GM18508 (cell line): ENCODE measurements at regions not wholly inside any gene's neighbourhood (a gene's known extent, or its start where the extent isn't known, plus 50 kb on each side); places are given as distances from the start of the nearest gene placed in this dataset.
"Not testable (repeated sequence)": the region's sequence is repeated elsewhere in the genome, so short reads cannot be mapped to it uniquely, and the experiment has no call there.

Source experiments
- ATAC-seq: cut with Tn5 transposase; IDR thresholded peaks from one replicate; pipeline ENCODE4 v1.9.1; 2021; ENCODE audit warnings: moderate number of reproducible peaks; ENCODE audit not compliant: insufficient read depth, unreplicated experiment

DNA sequence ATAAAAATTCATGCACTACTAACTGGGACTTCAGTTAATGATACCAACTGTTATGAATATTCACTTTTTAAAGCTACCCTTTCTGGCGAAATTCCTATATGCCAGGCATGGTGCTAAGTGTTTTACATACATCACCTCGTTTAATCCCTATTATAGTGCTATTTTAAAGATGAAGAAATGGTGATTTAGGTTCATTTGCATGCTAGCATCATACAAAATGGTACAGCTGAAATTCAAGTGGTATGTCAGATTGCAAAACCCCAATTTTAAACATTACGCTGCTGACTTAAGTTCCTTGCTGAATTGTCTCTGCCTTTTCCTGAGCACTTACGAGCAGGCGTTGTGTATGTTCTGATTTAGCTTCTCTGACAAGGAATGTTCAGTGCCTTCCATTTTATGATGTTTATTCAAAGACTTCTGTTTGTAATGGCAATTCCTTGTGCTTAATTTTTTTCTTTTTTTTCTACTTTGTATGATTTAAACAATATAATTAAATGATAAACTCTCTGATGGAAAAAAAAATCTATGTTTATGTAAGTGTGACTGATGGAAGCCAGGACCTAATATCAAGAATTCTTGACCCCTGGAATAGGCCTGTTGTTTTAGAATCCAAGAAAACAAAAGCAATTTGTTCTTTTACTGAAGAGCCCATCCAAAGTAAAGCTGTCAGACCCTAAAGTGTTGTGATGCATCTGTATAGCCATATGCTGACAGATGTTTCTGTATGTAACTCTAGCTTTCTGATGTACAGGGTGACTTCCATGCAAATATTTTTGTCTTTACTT is 148.1 kb downstream of the PCDH7 start:
- ATAC-seq: no peak

DNA sequence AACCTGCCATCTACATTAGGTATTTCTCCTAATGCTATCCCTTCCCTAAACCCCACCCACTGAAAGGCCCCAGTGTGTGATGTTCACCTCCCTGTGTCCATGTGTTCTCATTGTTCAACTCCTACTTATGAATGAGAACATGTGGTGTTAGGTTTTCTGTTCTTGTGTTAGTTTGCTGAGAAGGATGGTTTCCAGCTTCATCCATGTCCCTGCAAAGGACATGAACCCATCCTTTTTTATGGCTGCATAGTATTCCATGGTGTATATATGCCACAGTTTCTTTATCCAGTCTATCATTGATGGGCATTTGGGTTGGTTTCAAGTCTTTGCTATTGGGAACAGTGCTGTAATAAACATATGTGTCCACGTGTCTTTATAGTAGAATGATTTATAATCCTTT is 149.2 kb downstream of the PCDH7 start:
- ATAC-seq: not testable (repeated sequence)

DNA sequence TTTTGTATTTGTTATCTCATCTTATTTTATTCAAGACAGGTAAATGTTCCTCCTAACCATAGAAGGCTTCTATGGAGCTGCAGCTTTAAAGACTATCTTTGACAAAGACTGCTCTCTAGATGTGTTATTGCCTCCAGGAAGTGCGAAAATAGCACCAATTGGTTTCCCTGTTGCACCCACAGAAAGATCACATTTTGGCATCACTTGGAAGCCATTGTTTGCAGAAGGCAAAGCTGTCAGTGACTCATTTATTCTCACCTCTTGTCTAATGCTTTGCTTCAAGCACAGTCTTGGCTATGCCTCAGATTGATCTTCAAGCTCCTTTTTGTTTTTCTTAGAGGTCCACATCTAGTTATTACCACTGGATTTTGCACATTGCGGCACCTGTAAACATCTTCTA is 150.3 kb downstream of the PCDH7 start:
- no peak for ATAC-seq

DNA sequence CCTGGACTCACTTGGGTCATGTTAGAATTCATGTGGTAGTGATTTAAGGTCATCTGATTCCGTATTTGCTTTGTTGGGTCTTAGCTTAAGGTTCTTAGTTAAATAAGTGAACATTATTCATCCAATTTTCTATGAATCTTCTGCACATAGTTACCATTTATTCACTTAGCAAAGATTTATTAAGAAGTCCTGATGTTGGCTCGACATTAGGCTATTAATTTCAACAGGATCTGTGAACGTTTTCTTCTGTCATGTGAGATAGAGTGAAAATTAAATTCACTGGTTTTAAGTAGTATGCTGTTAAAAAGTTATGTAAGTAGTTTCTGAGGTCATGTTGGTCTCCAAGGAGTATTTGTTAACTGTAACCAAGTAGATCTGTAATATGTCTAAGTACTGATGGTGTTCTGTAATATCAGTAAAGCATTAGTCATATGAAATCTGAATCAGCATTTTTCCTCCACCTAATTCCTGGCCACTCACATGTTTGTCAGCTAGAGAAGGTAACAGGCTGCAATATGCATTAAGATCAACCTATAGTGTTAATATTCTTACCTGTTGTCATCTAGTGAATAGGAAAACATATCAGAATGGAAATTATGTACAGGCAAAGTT is 155.6 kb downstream of the PCDH7 start:
- no peak for ATAC-seq

DNA sequence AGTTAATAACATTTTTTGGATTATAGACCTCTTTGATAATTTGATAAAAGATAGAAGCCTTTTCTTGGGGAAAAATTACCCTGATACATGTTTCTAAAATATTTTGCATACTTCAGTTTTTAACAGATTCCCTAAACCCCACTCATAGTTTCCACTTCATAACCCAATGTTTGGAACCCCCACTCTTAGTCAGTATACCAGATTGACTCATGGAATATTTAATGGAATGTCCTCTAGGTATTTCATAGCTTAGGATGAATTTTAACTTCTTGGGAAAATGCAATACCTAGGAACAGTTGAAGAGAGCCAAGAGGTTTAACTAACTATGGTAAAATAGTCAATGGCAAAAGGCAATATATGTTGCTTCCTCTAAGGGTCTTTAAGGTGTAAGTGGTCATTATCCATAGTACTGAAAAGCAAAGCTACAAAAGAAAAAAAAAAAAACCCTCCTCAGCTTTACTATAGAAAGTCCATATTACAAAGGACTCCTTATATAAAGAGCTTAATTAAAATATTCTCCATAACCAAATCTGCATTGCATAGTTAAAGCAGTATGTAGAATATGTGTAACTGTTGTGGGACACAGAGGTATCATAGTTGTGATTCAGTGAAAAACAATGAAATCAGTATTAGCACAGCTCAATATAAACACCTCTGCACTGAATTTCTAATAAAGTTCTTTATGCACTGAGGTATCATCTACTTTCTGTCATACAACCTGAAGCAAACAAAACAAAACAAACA is 159.9 kb downstream of the PCDH7 start:
- no peak for ATAC-seq

DNA sequence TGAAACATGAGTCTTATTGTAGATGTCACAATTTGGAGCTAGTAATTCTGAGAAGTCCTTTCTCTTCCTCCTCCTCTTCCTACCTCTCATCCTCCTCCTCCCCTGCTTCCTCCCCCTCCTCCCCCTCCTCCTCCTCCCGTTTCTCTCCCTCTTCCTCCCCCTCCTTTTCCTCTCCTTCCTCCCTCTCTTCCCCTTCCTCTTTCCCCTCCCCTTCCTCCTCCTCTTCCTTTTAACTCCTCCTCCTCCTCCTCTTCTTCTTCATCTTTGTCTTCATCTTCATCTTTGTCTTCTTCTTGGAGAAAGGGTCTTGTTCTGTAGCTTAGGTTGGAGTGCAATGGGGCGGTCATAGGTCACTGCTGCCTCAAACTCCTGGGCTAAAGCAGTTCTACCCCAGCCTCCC is 161.8 kb downstream of the PCDH7 start:
- ATAC-seq: no peak

DNA sequence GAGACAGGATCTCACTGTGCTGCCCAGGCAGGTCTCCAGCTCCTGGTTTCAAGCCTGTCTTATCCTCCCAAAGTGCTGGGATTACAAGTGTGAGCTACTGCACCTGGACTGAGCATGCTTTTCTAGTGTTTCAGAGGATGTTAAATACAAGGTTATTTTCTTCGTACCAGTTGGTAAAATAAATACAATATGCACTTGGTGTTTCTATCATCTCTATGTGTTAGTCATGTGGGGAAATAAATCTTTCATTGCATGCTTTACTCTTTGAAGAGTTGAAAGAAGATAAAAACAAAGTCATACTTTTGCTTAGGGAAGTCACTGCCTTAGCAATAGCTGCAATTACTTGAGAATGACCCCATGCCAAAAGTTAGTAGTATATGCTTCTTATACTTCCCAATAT is 162.3 kb downstream of the PCDH7 start:
- no peak for ATAC-seq

DNA sequence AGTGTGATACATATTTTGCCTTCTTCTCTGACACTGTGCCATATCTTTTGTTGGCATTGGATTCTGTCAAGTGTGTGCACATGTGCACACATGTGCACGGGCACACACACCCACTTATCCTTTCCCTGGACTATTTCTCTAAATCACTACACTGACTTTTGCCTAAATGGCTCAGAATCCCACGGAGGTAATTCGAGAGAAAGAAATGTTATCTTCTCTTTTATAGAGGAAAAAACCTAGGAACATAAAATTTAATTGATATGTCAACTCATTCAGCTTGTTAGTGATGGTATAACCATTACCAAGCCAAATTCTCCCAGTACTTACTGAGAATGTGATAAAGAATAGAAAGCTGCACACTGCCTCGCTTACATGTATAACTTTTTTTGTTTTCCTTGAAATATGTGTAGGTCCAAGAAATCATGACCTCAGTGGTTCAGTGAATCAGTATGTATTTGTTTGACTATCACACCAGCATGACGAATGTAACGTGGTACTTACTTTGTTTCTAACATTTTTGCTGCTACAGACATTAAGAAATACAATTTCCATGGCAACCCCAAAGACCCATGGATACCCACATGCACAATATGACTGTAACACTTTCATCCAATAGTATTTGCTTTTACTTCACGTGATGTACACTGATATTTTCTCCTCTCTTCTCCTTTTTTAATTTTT is 163.0 kb downstream of the PCDH7 start:
- ATAC-seq: no peak

DNA sequence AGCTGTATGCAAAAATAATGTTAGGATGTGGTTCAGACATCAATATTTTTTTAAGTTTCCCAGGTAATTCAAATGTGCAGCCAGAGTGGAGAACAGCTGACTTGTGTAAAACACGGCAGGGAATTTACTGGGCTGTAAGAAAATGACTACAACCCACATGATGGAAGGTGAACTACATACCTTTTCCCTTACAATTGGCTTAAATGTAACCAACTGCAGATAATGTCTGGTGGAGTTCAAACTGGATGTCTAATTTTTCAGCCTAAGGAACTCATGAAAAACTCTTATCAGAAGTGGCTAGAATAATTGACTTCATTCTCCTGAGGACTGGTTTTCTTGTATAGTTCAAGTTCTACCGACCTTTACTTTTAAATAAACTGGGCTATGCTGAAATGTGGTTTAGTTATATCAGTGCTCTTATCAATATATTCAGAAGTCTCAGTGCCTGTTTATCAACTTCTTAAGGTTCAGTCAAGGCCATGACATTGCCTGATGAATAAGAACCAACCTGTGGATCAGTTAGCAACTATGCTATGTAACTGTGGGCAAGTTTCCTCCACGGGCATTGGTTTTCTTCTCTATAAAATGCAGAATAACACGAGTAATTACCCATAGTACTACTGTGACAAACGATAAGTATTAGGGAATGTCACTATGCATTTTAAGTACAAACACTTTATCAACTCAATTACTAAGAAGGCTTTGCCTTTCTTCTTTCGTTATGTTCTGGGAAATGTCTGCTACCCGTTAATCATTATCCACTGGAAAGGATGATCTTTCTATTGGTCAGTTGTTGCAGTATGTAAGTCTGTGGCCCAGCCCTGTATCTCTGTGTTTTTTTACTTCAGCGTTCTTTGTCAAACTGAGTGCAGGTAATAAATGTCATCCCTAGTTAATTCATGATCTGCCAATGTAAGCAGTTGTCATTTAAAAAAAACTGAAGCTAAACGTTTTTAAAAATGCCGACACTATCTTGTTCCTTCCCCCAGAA is 181.6 kb downstream of the PCDH7 start:
- no peak for ATAC-seq

DNA sequence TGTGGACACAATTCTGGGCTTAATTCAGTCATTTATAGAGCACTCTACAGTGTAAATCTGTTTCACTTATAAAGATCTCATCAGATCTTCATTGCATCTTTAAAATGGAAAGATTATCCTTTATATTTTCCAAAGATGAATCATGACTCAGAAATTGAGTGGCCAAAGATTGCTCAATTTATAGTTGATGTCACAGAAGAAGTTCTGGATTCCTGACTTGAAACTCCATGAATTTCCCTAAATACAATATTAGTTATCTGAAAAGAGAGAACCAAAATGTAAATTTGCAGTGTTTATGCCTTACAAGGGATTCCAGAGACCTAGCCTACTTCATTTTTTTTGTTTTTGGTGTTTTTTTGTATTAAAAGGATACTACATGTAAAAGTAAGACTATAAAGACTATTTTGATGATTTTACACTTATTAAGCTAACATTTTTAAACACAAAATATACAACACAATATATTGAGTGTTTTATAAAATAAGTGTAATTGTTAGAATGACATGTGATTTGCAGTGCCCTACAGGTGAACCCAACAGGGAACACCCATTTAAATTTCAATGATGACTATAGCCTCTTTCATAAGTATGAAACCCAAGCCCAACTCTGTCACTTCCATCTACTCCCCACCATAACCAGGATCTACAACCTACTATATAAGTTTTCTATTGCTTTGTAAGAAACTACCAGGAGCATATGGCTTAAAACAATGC is 183.5 kb downstream of the PCDH7 start:
- ATAC-seq: no peak

DNA sequence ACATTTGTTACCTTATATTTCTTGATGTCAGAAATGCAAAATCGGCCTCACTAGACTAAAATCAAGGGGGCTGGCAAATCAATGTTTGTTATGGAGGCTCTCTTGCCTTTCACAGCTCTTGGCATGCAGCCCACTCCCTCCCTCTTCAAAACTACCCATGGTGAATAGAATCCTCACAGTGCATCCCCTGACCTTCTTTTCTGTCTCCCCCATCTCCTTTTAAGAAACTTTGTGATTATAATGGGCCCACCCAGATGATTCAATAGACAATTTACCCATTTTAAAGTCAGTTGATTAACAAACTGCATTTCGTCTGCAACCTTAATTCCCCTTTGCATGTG is 184.0 kb downstream of the PCDH7 start:
- ATAC-seq: no peak

DNA sequence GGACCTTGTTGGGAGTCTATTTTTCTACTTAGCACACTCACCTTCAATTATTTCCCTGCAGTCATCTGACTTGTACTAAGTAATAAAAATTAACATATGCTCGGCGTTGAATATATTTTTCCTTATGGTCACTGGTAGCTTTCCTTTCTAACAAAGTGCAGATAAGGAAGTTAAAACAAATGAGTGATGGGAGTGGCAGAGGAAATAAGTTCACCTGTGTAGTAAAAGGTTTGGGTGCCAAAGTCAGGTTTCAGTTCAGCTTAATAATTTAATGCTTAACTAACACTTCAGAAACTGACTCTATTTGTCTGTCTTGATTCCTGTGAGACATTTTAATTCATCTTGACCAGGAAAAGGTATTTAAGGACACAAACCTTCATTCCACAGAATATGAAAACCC is 184.4 kb downstream of the PCDH7 start:
- no peak for ATAC-seq

DNA sequence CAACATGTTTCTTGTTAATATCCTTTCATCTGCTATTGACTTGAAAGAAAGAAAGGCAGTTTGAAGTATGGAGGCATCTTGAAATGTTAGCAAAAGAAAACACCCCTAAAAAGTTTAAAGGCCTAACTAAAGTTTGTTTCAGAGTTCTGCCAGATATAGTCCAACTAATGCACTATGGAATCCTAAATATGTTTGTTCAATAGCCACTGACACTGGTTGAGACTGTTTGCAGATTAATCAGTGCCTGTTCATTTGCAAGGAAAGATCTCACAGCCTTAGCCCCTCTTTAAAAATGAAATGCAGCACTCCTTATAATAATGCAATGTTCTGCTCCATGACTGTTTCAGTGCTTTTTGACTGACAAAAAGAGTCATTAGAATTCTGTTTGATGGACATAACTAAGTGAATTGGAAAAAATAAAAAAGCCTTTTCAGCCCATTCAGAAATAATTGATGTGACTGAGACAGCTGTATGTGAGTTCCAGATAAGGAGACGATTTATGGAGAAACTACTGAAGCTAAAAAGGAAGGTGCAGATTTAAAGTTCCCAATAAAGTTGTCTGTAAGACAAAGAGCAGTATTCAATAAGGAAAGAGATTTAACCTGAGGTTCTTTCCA is 192.0 kb downstream of the PCDH7 start:
- no peak for ATAC-seq

DNA sequence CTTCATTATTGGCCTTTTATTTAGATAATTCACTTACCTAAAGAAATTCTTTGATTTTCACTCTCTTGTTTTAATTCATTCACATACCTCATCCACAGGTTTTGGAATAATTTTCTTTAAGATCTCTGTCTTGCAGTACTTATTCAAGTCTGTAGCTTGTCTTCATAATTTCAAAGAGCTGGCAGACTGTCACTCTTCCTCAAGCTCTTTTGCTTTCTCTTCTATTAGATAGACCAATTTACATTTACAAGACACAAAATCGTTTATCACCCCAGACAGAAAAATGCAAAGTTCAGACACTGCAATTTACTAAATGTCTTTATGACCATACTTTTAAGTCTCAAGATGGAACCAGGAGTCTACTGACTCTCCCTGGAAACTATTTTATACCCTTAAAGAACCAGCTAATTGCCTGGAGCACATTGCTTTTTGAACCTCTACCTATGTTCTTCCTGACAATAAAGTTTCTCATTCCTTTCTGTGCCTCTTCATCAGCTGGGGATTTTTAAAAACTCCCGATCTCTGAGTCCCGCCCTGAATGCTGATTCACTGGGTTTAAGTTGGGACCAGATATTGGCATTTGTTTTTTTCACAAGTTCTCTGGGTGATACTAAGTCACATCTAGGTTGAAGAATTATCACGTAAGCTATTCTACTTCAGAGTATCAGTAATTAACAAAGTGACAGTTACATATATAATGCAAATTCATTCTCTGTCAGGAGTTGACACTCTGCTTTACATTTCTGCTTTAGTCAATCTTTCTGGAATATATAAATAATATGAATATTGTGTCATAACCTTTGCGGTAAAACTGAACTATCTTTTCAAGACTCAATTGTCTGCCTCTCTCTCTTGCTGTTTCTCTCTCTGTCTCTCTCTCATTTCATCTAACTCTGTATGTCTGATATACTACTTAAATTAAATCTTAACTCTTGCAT is 196.4 kb downstream of the PCDH7 start:
- no peak for ATAC-seq

DNA sequence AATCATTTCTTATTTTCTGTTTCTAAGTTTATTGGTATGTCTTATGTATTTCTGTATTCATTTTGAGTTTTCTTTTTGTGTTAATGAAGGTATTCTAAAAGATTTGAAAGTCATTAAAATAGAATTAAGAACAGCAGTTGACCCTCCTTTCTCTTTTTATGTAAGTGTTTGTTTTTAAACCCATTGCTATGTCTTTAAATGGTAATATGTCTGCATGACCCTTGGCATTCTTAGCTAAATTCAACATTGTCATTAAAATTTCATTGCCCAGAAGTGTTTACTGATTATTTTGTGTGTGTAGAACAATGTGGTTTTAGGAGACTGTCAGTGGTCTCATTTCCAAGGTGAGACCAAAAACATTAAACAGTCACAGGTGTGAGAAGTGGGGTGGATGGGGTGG is 197.8 kb downstream of the PCDH7 start:
- no peak for ATAC-seq

DNA sequence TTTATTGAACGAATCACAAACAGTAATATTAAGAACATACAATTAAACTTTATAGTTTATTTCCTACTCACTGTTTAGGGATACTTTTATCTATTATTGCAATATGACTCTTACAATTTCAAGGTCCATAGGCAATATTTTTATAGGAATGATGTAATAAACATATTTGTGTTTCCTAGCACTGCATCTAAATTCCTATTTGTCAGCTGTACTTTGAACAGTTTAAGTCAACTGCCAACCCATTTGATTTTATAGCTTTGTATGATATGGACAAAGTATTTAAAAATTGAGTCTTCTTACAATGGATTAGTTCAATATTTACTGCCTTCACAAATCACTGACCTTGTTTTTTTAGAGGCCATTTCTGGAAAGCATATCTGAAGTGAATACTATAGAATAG is 199.3 kb downstream of the PCDH7 start:
- ATAC-seq: no peak

DNA sequence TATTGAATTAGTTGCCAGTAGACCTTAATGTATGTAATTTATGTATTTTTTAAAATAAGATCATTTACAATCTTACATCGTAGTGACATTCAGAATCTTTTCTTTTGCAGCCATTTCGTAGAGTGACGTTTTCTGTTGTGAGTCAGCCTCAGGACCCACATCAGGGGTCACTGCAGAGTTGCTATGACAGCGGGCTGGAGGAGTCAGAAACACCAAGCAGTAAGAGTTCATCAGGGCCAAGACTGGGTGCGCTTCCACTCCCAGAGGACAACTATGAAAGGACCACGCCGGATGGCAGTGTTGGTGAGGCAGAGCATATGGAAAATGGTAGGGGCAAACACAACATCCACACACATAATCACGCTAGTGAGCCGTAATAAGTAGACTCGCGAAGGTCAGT is 199.9 kb downstream of the PCDH7 start:
- no peak for ATAC-seq

DNA sequence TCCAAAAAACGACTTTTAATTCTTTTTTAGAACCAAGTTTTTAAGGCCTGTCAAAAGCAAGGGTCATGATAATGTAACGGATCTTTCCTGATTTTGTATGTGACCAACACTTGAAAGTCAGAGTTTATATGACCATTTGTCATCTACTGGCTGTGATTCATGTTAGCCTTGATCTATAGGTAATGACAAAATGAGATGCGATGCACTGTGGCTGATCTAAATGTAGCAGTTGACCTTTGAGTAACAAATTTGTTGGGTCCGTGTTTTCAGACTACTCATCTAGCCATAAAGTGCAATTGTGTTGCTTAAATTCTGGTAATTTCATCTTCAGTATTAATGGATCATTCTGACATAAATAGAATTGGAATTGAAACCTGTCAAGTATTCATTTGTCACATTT is 202.5 kb downstream of the PCDH7 start:
- no peak for ATAC-seq
